GM21515 (cell line): ENCODE measurements at regions not wholly inside any gene's neighbourhood (a gene's known extent, or its start where the extent isn't known, plus 50 kb on each side); places are given as distances from the start of the nearest gene placed in this dataset.

Experiments
- ATAC-seq: cut with Tn5 transposase; IDR thresholded peaks from one replicate; pipeline ENCODE4 v1.9.1; 2021; ENCODE audit not compliant: unreplicated experiment

GRCh38 chr5:96284727-96285389 lies 148.2 kb downstream of the PCSK1 start:
- no peak for ATAC-seq

GRCh38 chr5:96283589-96283988 lies 149.5 kb downstream of the PCSK1 start:
- no peak for ATAC-seq

- ATAC-seq, result no peak
These were observed 151.0 kb downstream of the PCSK1 start for GRCh38 chr5:96282020-96282419.

- no peak for ATAC-seq
These were observed 152.1 kb downstream of the PCSK1 start for GRCh38 chr5:96280946-96281393.

GRCh38 chr5:96279801-96280542 lies 153.1 kb downstream of the PCSK1 start:
- peak; percentile 68 for ATAC-seq

GRCh38 chr5:96278981-96279380 lies 154.1 kb downstream of the PCSK1 start:
- ATAC-seq, result no peak

- no peak for ATAC-seq
These were observed 158.0 kb downstream of the PCSK1 start for GRCh38 chr5:96275051-96275450.

- no peak for ATAC-seq
These were observed 167.6 kb downstream of the PCSK1 start for GRCh38 chr5:96265487-96265886.

- no peak for ATAC-seq
These were observed 169.0 kb downstream of the PCSK1 start for GRCh38 chr5:96264047-96264446.

- ATAC-seq, result no peak
These were observed 170.9 kb downstream of the PCSK1 start for GRCh38 chr5:96262105-96262504.

- ATAC-seq, result no peak
These were observed 173.0 kb downstream of the PCSK1 start for GRCh38 chr5:96260009-96260408.

- no peak for ATAC-seq
These were observed 173.8 kb downstream of the PCSK1 start for GRCh38 chr5:96259151-96259772.

GRCh38 chr5:96258692-96259091 lies 174.4 kb downstream of the PCSK1 start:
- no peak for ATAC-seq

GRCh38 chr5:96257904-96258303 lies 175.1 kb downstream of the PCSK1 start:
- ATAC-seq, result no peak

- no peak for ATAC-seq
These were observed 176.1 kb downstream of the PCSK1 start for GRCh38 chr5:96256795-96257470.

GRCh38 chr5:96254980-96255691 lies 177.9 kb downstream of the PCSK1 start:
- no peak for ATAC-seq

GRCh38 chr5:96253140-96253539 lies 179.9 kb downstream of the PCSK1 start:
- ATAC-seq, result no peak

GRCh38 chr5:96252596-96252995 lies 180.5 kb downstream of the PCSK1 start:
- no peak for ATAC-seq

- no peak for ATAC-seq
These were observed 182.3 kb downstream of the PCSK1 start for GRCh38 chr5:96250782-96251181.

GRCh38 chr5:96248131-96248530 lies 184.9 kb downstream of the PCSK1 start:
- ATAC-seq, result no peak

- ATAC-seq, result no peak
These were observed 185.3 kb downstream of the PCSK1 start for GRCh38 chr5:96247708-96248107.
